ENCODE measurements at regions not wholly inside any gene's neighbourhood (a gene's known extent, or its start where the extent isn't known, plus 50 kb on each side); places are given as distances from the start of the nearest gene placed in this dataset.

DNA sequence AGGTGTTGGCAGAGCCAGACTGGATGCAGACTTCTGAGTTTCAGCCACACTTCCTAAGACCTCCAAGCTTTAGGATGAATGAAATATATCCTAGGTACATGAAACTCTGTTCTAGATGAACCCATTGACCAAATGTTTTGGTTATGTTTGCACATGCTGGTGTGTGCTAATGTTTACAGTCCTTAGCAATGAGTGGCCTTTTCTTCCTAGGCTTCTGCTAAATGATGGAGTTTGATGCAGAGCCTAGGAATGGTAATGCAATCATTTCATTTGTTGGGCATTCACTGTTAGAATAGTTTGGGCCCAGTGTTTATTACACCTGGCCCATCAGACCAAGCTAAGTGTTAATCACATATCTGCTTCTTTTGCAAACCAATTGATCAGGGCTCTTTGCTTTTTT, 464.7 kb downstream of the MEIS1 start:
- intact Hi-C loops (cut with DNase I), result no loop called here

DNA sequence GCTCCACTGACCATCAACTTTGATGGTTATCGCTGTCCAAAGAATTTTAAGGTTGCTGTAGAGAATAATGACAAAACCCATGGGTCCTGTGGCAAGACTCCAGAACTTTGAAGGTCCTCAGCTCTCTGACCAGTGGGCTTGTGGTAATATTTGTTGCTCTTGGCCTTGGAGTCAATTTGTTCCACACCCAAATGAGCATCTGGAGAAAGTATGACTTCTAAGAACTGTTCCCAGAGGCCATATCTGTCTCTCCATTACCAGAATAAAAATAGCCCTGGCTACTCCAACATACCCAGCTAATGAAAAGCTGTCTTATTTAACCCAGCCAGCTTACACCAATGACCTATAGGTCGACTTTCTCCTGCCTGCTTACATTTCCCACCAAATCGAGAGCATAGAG, 466.4 kb downstream of the MEIS1 start:
- peaks cover 0 to 5% (median 0%) of the 10 kb centered on the region in 3 donors for H3K4me1 ChIP-seq
- no peak for DNase-seq
- H3K9me3 ChIP-seq, result no peaks in the 10 kb centered on the region
- 33 to 81% methylated on average over 2 to 3 of the region's 3 CpGs for WGBS, 2 donors
- no peaks in the 10 kb centered on the region for H3K36me3 ChIP-seq
- H3K27ac ChIP-seq, result no peak overlapping the region
- H3K27me3 ChIP-seq, result no peaks in the 10 kb centered on the region
- TF ChIP-seq, protein P1, sequence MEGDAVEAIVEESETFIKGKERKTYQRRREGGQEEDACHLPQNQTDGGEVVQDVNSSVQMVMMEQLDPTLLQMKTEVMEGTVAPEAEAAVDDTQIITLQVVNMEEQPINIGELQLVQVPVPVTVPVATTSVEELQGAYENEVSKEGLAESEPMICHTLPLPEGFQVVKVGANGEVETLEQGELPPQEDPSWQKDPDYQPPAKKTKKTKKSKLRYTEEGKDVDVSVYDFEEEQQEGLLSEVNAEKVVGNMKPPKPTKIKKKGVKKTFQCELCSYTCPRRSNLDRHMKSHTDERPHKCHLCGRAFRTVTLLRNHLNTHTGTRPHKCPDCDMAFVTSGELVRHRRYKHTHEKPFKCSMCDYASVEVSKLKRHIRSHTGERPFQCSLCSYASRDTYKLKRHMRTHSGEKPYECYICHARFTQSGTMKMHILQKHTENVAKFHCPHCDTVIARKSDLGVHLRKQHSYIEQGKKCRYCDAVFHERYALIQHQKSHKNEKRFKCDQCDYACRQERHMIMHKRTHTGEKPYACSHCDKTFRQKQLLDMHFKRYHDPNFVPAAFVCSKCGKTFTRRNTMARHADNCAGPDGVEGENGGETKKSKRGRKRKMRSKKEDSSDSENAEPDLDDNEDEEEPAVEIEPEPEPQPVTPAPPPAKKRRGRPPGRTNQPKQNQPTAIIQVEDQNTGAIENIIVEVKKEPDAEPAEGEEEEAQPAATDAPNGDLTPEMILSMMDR (IDR thresholded peaks at IDR 0.05), result no peak
- TF ChIP-seq POLR2A (IDR thresholded peaks at IDR 0.05), result no peak
- H3K4me3 ChIP-seq, result no peak overlapping the region
- intact Hi-C loops (cut with DNase I), result no loop called here

More for the DNA sequence above, 464.7 kb downstream of the MEIS1 start:
- Histone ChIP-seq H3K27me3 (no peaks in the 10 kb centered on the region), H3K9me3 (no peaks in the 10 kb centered on the region), H3K4me3 (no peak overlapping the region), H3K36me3 (no peaks in the 10 kb centered on the region), H3K27ac (no peak overlapping the region), H3K4me1 (peaks cover 0 to 5% (median 0%) of the 10 kb centered on the region in 3 donors)
- DNase-seq, result no peak
- no peak for TF ChIP-seq POLR2A (IDR thresholded peaks at IDR 0.05)
- TF ChIP-seq, protein P1 (IDR thresholded peaks at IDR 0.05), result no peak

DNA sequence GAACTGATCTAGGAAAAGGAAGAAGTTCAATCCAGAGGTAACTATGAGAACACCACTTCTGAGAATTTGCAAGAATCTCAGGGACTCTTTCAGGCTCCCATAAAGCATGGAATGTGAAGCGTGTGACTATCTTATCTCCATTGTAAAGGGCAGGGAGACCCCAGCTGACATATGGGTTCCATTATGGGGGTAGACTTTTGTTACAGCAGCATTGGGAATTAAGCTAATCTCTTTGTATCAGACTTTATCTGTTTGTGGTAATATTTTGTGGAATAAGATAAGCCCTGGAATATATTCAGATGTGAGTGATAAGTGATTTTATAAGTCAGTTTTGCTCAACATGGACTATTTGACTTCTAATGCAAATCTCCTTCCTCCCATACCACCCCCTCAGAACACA, 468.3 kb downstream of the MEIS1 start:
- TF ChIP-seq, protein P1 (IDR thresholded peaks at IDR 0.05), result no peak
- no peak for TF ChIP-seq POLR2A (IDR thresholded peaks at IDR 0.05)
- no peak for DNase-seq

DNA sequence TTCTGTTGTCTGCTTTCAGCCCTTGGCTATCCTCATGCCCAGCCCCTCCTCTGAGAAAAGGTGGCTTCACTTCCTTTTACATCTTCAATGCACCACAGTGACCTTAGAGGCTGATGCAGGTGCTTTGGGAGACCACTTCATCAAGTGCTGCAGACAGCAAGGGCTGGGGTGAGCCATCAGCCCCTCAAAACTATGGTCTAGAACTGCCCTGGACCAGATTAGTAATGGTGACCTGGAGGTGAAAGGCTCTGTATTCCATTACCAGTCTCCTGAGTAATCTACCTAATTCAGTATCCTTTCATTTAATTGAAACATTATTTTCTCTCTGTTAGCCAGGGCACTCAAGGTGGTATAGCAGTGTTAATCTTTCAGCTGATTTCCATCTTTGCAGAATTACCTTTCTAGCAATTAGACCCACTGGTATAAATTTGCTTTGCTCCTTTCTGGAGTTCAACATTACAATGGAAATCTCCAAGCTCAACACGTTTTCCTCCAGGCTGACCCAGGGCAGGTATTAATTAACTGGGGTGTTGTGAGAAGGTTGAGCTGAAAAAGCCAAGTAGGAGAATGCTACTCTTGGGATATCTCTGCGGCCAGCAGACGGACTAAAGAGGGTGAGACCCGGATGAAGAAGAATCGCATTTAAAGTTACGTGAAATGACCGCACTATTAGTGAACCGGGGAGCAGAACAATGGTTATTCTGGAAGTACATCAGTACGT, 469.0 kb downstream of the MEIS1 start:
- intact Hi-C loops (cut with DNase I), result no loop called here
- Histone ChIP-seq H3K4me3 (no peak overlapping the region), H3K4me1 (no peaks in the 10 kb centered on the region), H3K27ac (no peak overlapping the region), H3K9me3 (no peaks in the 10 kb centered on the region), H3K27me3 (no peaks in the 10 kb centered on the region), H3K36me3 (no peaks in the 10 kb centered on the region)
- 86 to 89% methylated on average over 9 of the region's 9 CpGs for WGBS, 2 donors
- no peak for DNase-seq
- TF ChIP-seq POLR2A (IDR thresholded peaks at IDR 0.05), result no peak
- TF ChIP-seq, protein P1 (IDR thresholded peaks at IDR 0.05), result no peak

More for the DNA sequence above, 468.3 kb downstream of the MEIS1 start:
- no peaks in the 10 kb centered on the region for H3K4me1 ChIP-seq
- no peaks in the 10 kb centered on the region for H3K36me3 ChIP-seq
- H3K9me3 ChIP-seq, result no peaks in the 10 kb centered on the region
- no peaks in the 10 kb centered on the region for H3K27me3 ChIP-seq
- intact Hi-C loops (cut with DNase I), result no loop called here
- WGBS, 2 donors, result 89 to 100% methylated on average over 1 of the region's 1 CpG
- H3K27ac ChIP-seq, result no peak overlapping the region
- H3K4me3 ChIP-seq, result no peak overlapping the region

DNA sequence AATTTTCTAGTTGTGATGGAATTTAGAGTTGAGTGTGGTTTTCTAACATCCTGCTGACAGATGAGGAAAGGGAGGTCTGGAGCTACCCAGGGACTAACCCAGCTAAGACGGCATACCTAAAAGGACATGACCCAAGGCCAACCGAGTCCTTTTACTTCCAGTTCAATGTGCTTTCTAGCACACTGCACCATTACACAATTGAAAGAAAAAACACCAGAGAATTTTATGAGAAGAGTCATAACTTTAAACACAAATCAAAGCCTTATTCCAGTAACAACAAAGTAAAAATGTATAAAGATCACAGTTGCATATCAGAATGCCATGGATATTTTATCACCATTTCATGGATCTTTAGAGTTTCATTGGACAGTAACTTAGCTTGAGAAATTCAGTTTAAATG, 480.3 kb downstream of the MEIS1 start:
- 68 to 73% methylated on average over 2 of the region's 2 CpGs for WGBS, 2 donors
- Histone ChIP-seq H3K36me3 (no peaks in the 10 kb centered on the region), H3K4me3 (no peak overlapping the region), H3K9me3 (no peaks in the 10 kb centered on the region), H3K27ac (no peak overlapping the region), H3K4me1 (no peaks in the 10 kb centered on the region), H3K27me3 (no peaks in the 10 kb centered on the region)
- intact Hi-C loops (cut with DNase I), result no loop called here
- TF ChIP-seq, protein P1 (IDR thresholded peaks at IDR 0.05), result no peak
- no peak for TF ChIP-seq POLR2A (IDR thresholded peaks at IDR 0.05)
- no peak for DNase-seq

All from esophagus squamous epithelium (tissue), 5 donors.